IMR-90 (cell line): ENCODE measurements at regions not wholly inside any gene's neighbourhood (a gene's known extent, or its start where the extent isn't known, plus 50 kb on each side); places are given as distances from the start of the nearest gene placed in this dataset.

Experiments
- ATAC-seq: fragments of 200-7000 bp; cut with Tn5 transposase; 2 replicates; pipeline ENCODE4 v1.9.1; 2020; ENCODE audit warnings: low read depth, mild to moderate bottlenecking, moderate library complexity
- BruUV-seq: library from RNA; stranded (reverse); fragments of 400-500 nt; replicated peaks from 2 replicates; lab custom pipeline; 2021; lab: Mats Ljungman, UMichigan
- CTCF ChIA-PET: fragments of 300-600 bp; formaldehyde crosslinking; extraction: SDS; loops from one replicate; lab custom pipeline; 2021; ENCODE audit warnings: antibody characterized with exemption; lab: Yijun Ruan, JAX
- POLR2A ChIA-PET: fragments of 300-600 bp; sonication (Branson Sonifier 250); formaldehyde crosslinking; loops from one replicate; lab custom pipeline; 2022; ENCODE audit warnings: antibody characterized with exemption; ENCODE audit not compliant: unreplicated experiment; lab: Charles Lee
- DNase-seq: peaks from one replicate; pipeline ENCODE4 v3.0.0; 2013
- H2AFZ ChIP-seq: replicated peaks from 2 replicates; pipeline ENCODE3; 2013; ENCODE audit warnings: low read length, mild to moderate bottlenecking; ENCODE audit not compliant: poor library complexity
- H2AK5ac ChIP-seq: 2 replicates; pipeline ENCODE4 v1.6.1; 2013; ENCODE audit warnings: low read depth, low read length, inconsistent platforms
- H2AK9ac ChIP-seq: replicated peaks from 2 replicates; pipeline ENCODE3; 2013; ENCODE audit warnings: mild to moderate bottlenecking, low read depth, low read length, moderate library complexity; ENCODE audit not compliant: poor library complexity
- H2BK120ac ChIP-seq: 2 replicates; pipeline ENCODE4 v1.6.1; 2013; ENCODE audit warnings: low read depth, low read length, inconsistent platforms
- H2BK15ac ChIP-seq: 3 replicates; pipeline ENCODE4 v1.6.1; 2013; ENCODE audit warnings: low read depth, low read length, inconsistent platforms
- H2BK20ac ChIP-seq: 2 replicates; pipeline ENCODE4 v1.6.1; 2013; ENCODE audit warnings: low read depth, mild to moderate bottlenecking, inconsistent platforms, low read length, moderate library complexity
- H2BK5ac ChIP-seq: 2 replicates; pipeline ENCODE4 v1.6.1; 2013; ENCODE audit warnings: mild to moderate bottlenecking, low read depth, low read length, inconsistent platforms; ENCODE audit not compliant: poor library complexity, severe bottlenecking
- H3K14ac ChIP-seq: replicated peaks from 2 replicates; pipeline ENCODE4 v1.6.1; 2013; ENCODE audit warnings: low read depth, low read length, inconsistent platforms
- H3K18ac ChIP-seq: 2 replicates; pipeline ENCODE4 v1.6.1; 2013; ENCODE audit warnings: low read depth, low read length, control low read depth
- H3K23ac ChIP-seq: 2 replicates; pipeline ENCODE4 v1.6.1; 2013; ENCODE audit warnings: low read depth, low read length, inconsistent platforms
- H3K27ac ChIP-seq: 2 replicates; pipeline ENCODE4 v1.5.1; 2013; ENCODE audit warnings: mild to moderate bottlenecking, control low read depth, low read length; ENCODE audit not compliant: insufficient read depth
- H3K27me3 ChIP-seq: 2 replicates; pipeline ENCODE4 v1.6.1; 2013; ENCODE audit warnings: low read length; ENCODE audit not compliant: control insufficient read depth, insufficient read depth
- H3K36me3 ChIP-seq: 2 replicates; pipeline ENCODE4 v1.6.1; 2013; ENCODE audit warnings: low read length, mixed read lengths; ENCODE audit not compliant: control insufficient read depth, insufficient read depth
- H3K4ac ChIP-seq: 2 replicates; pipeline ENCODE4 v1.6.1; 2013; ENCODE audit warnings: low read depth, low read length, inconsistent platforms
- H3K4me1 ChIP-seq: 2 replicates; pipeline ENCODE4 v1.6.1; 2013; ENCODE audit warnings: low read length, mixed read lengths; ENCODE audit not compliant: control insufficient read depth, insufficient read depth
- H3K4me2 ChIP-seq: 2 replicates; pipeline ENCODE4 v1.6.1; 2013; ENCODE audit warnings: low read depth, mild to moderate bottlenecking, control low read depth, low read length, moderate library complexity
- H3K4me3 ChIP-seq: 2 replicates; pipeline ENCODE4 v1.5.1; 2013; ENCODE audit warnings: low read depth, mild to moderate bottlenecking, control low read depth, low read length, moderate library complexity; ENCODE audit not compliant: insufficient read depth
- H3K56ac ChIP-seq: 2 replicates; pipeline ENCODE4 v1.6.1; 2013; ENCODE audit warnings: low read length, inconsistent platforms; ENCODE audit not compliant: insufficient read depth; ENCODE audit errors: extremely low read depth
- H3K79me1 ChIP-seq, 2 experiments: 2 replicates each; pipeline ENCODE4 v1.6.1; 2013; ENCODE audit warnings: low read length in 2 of 2, inconsistent platforms in 1 of 2, low read depth in 1 of 2
- H3K9ac ChIP-seq: 2 replicates; pipeline ENCODE4 v1.6.1; 2013; ENCODE audit warnings: low read depth, low read length, control low read depth
- H3K9me1 ChIP-seq: 2 replicates; pipeline ENCODE4 v1.6.1; 2013; ENCODE audit warnings: low read length, inconsistent platforms; ENCODE audit not compliant: insufficient read depth
- H3K9me3 ChIP-seq: 2 replicates; pipeline ENCODE4 v1.6.1; 2013; ENCODE audit warnings: low read length; ENCODE audit not compliant: control insufficient read depth, insufficient read depth
- H4K20me1 ChIP-seq: 2 replicates; pipeline ENCODE4 v1.6.1; 2013; ENCODE audit warnings: low read length, inconsistent platforms; ENCODE audit not compliant: insufficient read depth
- H4K5ac ChIP-seq: 2 replicates; pipeline ENCODE4 v1.6.1; 2013; ENCODE audit warnings: mild to moderate bottlenecking, low read depth, low read length, control low read depth
- H4K8ac ChIP-seq, 2 experiments: 2 replicates each; pipeline ENCODE4 v1.6.1; 2013; ENCODE audit warnings: low read depth in 2 of 2, low read length in 2 of 2, control low read depth in 1 of 2, inconsistent platforms in 1 of 2
- H4K91ac ChIP-seq: 2 replicates; pipeline ENCODE4 v1.6.1; 2013; ENCODE audit warnings: low read depth, low read length, inconsistent platforms; ENCODE audit not compliant: insufficient read depth
- BHLHE40 ChIP-seq: fragments of 150-350 bp; IDR thresholded peaks from 2 replicates; pipeline ENCODE4 v1.6.1; 2016; ENCODE audit warnings: mild to moderate bottlenecking, low read depth, low read length
- CEBPB ChIP-seq: IDR thresholded peaks from 2 replicates; pipeline ENCODE4 v1.6.1; 2012; ENCODE audit warnings: low read depth, low read length, improper control_type of control experiment
- CHD1 ChIP-seq: IDR thresholded peaks from 2 replicates; pipeline ENCODE4 v1.6.1; 2012; ENCODE audit warnings: low read depth, low read length, improper control_type of control experiment
- FOS ChIP-seq: fragments of 150-350 bp; IDR thresholded peaks from 2 replicates; pipeline ENCODE4 v1.6.1; 2016; ENCODE audit warnings: low read depth, low read length
- MAFK ChIP-seq: IDR thresholded peaks from 2 replicates; pipeline ENCODE4 v1.6.1; 2012; ENCODE audit warnings: low read depth, low read length, improper control_type of control experiment
- MAZ ChIP-seq: IDR thresholded peaks from 2 replicates; pipeline ENCODE4 v1.6.1; 2012; ENCODE audit warnings: low read depth, mild to moderate bottlenecking, low read length, improper control_type of control experiment, moderate library complexity, borderline replicate concordance
- MXI1 ChIP-seq: IDR thresholded peaks from 2 replicates; pipeline ENCODE4 v1.6.1; 2012; ENCODE audit warnings: low read depth, mild to moderate bottlenecking, low read length, moderate library complexity, borderline replicate concordance
- NFE2L2 ChIP-seq: fragments of 150-350 bp; IDR thresholded peaks from 2 replicates; pipeline ENCODE4 v1.6.1; 2016; ENCODE audit warnings: low read depth, mild to moderate bottlenecking, low read length
- POLR2A ChIP-seq: IDR thresholded peaks from 2 replicates; pipeline ENCODE4 v1.6.1; 2012; ENCODE audit warnings: mild to moderate bottlenecking, low read depth, low read length
- RAD21 ChIP-seq: IDR thresholded peaks from 2 replicates; pipeline ENCODE4 v1.6.1; 2012; ENCODE audit warnings: low read length, improper control_type of control experiment
- RCOR1 ChIP-seq: IDR thresholded peaks from 2 replicates; pipeline ENCODE4 v1.6.1; 2012; ENCODE audit warnings: mild to moderate bottlenecking, low read length, improper control_type of control experiment; ENCODE audit not compliant: insufficient replicate concordance
- RFX5 ChIP-seq: IDR thresholded peaks from 2 replicates; pipeline ENCODE4 v1.8.0; 2012; ENCODE audit warnings: low read depth, mild to moderate bottlenecking, low read length, moderate library complexity
- SMC3 ChIP-seq: fragments of 150-350 bp; IDR thresholded peaks from 2 replicates; pipeline ENCODE4 v1.6.1; 2016; ENCODE audit warnings: low read depth, mild to moderate bottlenecking, antibody characterized with exemption, low read length, moderate library complexity
- WGBS, 2 experiments: methylation state at CpG; one replicate each; pipeline versions ENCODE4 v1.1.5 to v1.1.7; 2013; ENCODE audit warnings: missing lambda C conversion rate in 2 of 2; ENCODE audit not compliant: insufficient read length in 1 of 2; ENCODE audit errors: extremely low coverage in 2 of 2; 5-methylcytosine and 5-hydroxymethylcytosine counted together
- dilution Hi-C: fragments of 300-500 bp; cut with HindIII; formaldehyde crosslinking; loops from one replicate; pipeline ENCODE4 v1.14.3; 2018; ENCODE audit warnings: low sequenced_read_pairs; ENCODE audit not compliant: unreplicated experiment
- in situ Hi-C: fragments of 300-500 bp; cut with MboI; formaldehyde crosslinking; loops from 3 replicates; pipeline ENCODE4 v1.14.3; 2019; ENCODE audit warnings: low sequenced_read_pairs, inconsistent platforms, mixed read lengths
- intact Hi-C: fragments of 100-400 bp; cut with micrococcal nuclease; formaldehyde crosslinking; loops from 2 replicates; pipeline ENCODE4 v1.10.0; 2022
- TF ChIP-seq, protein P1 (sequence below): fragments of 150-350 bp; IDR thresholded peaks from 2 replicates; pipeline ENCODE4 v1.6.1; 2016; ENCODE audit warnings: low read depth, mild to moderate bottlenecking, low read length, moderate library complexity, borderline replicate concordance
- TF ChIP-seq, protein P2 (sequence below): conservative IDR thresholded peaks from 2 replicates; pipeline ENCODE4 v1.5.1; 2012; ENCODE audit warnings: mild to moderate bottlenecking, low read depth, low read length, improper control_type of control experiment
- TF ChIP-seq, protein P3 (sequence below): fragments of 150-350 bp; IDR thresholded peaks from 2 replicates; pipeline ENCODE4 v1.6.1; 2017; ENCODE audit warnings: mild to moderate bottlenecking, antibody characterized with exemption, low read length, low read depth

DNA sequence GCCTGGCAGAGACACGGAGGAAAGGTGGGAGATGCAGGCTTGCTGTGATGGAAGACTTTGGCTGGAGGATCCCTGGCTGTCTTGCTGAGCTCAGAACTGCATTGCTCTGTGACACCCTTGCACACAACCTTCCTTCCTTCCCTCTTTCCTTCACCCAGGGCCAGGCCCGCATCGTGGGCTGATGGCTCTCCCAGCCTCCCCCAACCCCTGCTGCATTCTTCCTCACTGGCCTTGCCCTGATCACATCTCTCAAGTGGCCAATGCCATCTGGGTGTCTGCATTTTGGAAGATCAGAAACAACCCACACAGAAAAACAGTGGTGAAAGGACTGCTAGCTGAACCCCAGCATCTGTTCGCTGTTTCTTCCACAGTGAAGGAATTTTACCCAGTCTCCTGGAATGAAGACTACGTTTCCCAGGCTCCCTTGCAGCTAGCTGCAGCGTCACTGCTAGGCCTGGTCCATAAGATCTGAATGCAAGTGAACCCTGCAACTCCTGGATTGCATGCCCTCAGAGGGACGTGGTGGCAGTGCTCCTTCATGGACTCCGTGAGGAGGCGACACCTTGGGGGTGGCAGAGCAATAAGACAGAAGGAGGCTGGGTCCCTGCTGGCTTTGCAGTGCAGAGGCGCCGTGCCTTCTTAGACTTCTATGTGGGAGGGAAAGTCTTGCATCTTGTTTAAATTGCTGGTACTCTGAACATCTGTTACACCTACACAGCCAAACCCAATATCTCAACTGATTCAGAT lies 78.9 kb upstream of the YWHAQ start:
- POLR2A ChIA-PET = no interaction called here
- no peaks in the 10 kb centered on the region for H3K4me1 ChIP-seq
- no peak for DNase-seq

More for the DNA sequence above, 78.9 kb upstream of the YWHAQ start:
- Histone ChIP-seq H2BK120ac (no peak overlapping the region), H3K18ac (no peak overlapping the region), H2AK9ac (no peak overlapping the region), H3K4me3 (no peak overlapping the region), H3K27ac (no peak overlapping the region), H3K79me1 (no peaks in the 10 kb centered on the region), H2BK20ac (no peak overlapping the region), H3K9me3 (no peaks in the 10 kb centered on the region), H3K14ac (no peak overlapping the region), H4K20me1 (no peaks in the 10 kb centered on the region), H3K9me1 (0 out of 2 replicates have a peak, but pooled peaks cover 5% of the 10 kb centered on the region), H4K8ac (no peak overlapping the region), H3K4me2 (no peak overlapping the region), H3K4ac (no peak overlapping the region), H2BK15ac (no peak overlapping the region), H2AFZ (peak overlapping the region; percentile 14), H4K91ac (no peak overlapping the region), H4K5ac (no peak overlapping the region), H3K56ac (no peak overlapping the region), H3K36me3 (no peaks in the 10 kb centered on the region), H2BK5ac (no peak overlapping the region), H3K27me3 (no peaks in the 10 kb centered on the region), H3K23ac (no peak overlapping the region), H3K9ac (no peak overlapping the region), H2AK5ac (0 out of 2 replicates have a peak overlapping the region, but pooled peaks have one; percentile 10)
- TF ChIP-seq CEBPB = no peak
- no peak for TF ChIP-seq MAZ
- no peak for TF ChIP-seq SMC3
- TF ChIP-seq, protein P1, sequence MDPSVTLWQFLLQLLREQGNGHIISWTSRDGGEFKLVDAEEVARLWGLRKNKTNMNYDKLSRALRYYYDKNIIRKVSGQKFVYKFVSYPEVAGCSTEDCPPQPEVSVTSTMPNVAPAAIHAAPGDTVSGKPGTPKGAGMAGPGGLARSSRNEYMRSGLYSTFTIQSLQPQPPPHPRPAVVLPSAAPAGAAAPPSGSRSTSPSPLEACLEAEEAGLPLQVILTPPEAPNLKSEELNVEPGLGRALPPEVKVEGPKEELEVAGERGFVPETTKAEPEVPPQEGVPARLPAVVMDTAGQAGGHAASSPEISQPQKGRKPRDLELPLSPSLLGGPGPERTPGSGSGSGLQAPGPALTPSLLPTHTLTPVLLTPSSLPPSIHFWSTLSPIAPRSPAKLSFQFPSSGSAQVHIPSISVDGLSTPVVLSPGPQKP = no peak
- no peak for TF ChIP-seq FOS
- TF ChIP-seq, protein P2, sequence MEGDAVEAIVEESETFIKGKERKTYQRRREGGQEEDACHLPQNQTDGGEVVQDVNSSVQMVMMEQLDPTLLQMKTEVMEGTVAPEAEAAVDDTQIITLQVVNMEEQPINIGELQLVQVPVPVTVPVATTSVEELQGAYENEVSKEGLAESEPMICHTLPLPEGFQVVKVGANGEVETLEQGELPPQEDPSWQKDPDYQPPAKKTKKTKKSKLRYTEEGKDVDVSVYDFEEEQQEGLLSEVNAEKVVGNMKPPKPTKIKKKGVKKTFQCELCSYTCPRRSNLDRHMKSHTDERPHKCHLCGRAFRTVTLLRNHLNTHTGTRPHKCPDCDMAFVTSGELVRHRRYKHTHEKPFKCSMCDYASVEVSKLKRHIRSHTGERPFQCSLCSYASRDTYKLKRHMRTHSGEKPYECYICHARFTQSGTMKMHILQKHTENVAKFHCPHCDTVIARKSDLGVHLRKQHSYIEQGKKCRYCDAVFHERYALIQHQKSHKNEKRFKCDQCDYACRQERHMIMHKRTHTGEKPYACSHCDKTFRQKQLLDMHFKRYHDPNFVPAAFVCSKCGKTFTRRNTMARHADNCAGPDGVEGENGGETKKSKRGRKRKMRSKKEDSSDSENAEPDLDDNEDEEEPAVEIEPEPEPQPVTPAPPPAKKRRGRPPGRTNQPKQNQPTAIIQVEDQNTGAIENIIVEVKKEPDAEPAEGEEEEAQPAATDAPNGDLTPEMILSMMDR = no peak
- TF ChIP-seq BHLHE40 = no peak
- no peak for TF ChIP-seq MAFK
- TF ChIP-seq RAD21 = no peak
- no peak for TF ChIP-seq NFE2L2
- TF ChIP-seq MXI1 = no peak
- no peak for TF ChIP-seq RCOR1
- no peak for TF ChIP-seq RFX5
- TF ChIP-seq POLR2A = no peak
- no peak for TF ChIP-seq CHD1
- TF ChIP-seq, protein P3, sequence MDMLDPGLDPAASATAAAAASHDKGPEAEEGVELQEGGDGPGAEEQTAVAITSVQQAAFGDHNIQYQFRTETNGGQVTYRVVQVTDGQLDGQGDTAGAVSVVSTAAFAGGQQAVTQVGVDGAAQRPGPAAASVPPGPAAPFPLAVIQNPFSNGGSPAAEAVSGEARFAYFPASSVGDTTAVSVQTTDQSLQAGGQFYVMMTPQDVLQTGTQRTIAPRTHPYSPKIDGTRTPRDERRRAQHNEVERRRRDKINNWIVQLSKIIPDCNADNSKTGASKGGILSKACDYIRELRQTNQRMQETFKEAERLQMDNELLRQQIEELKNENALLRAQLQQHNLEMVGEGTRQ = no peak
- CTCF ChIA-PET = no interaction called here
- no TSS peak for BruUV-seq
- in situ Hi-C loops = no loop called here
- intact Hi-C loops = no loop called here
- ATAC-seq = no peak
- dilution Hi-C loops = no loop called here
- WGBS, 2 experiments = 89% methylated on average over 3 of the region's 11 CpGs; no CpG with 5 or more reads in 1 of the 2 experiments
